Small intestine (tissue), 7 donors: ENCODE measurements at regions not wholly inside any gene's neighbourhood (a gene's known extent, or its start where the extent isn't known, plus 50 kb on each side); places are given as distances from the start of the nearest gene placed in this dataset.

Experiments used
- DNase-seq, 2 donors: peaks; one replicate each; pipeline versions ENCODE4 v3.0.0 to v3.0.0-alpha.2; 2013
- FAIRE-seq: peaks from 2 replicates; lab custom pipeline; 2012; peaks lifted over from hg19 to GRCh38; lab: Jason Lieb, UNC
- H3K27ac ChIP-seq, 3 donors: one replicate each; pipeline ENCODE4 v1.5.1; 2013; ENCODE audit warnings: low read length in 2 of 3, mild to moderate bottlenecking in 2 of 3, control low read depth in 1 of 3, inconsistent platforms in 1 of 3, low read depth in 1 of 3, moderate library complexity in 1 of 3
- H3K27me3 ChIP-seq, 3 donors: one replicate each; pipeline ENCODE4 v1.6.1; 2013; ENCODE audit warnings: low read length in 3 of 3, inconsistent platforms in 1 of 3; ENCODE audit not compliant: control insufficient read depth in 3 of 3, insufficient read depth in 3 of 3
- H3K36me3 ChIP-seq, 3 donors: one replicate each; pipeline ENCODE4 v1.6.1; 2013; ENCODE audit warnings: low read length in 3 of 3, inconsistent platforms in 1 of 3, low read depth in 1 of 3, mild to moderate bottlenecking in 1 of 3, moderate library complexity in 1 of 3; ENCODE audit not compliant: control insufficient read depth in 3 of 3, insufficient read depth in 2 of 3
- H3K4me1 ChIP-seq, 3 donors: one replicate each; pipeline ENCODE4 v1.6.1; 2013; ENCODE audit warnings: low read length in 2 of 3, inconsistent platforms in 1 of 3, low read depth in 1 of 3, mild to moderate bottlenecking in 1 of 3, moderate library complexity in 1 of 3; ENCODE audit not compliant: control insufficient read depth in 3 of 3, insufficient read depth in 2 of 3
- H3K4me3 ChIP-seq, 3 donors: one replicate each; pipeline ENCODE4 v1.5.1; 2013; ENCODE audit warnings: low read length in 3 of 3, control low read depth in 1 of 3, inconsistent platforms in 1 of 3, low read depth in 1 of 3, mild to moderate bottlenecking in 1 of 3, moderate library complexity in 1 of 3
- H3K9me3 ChIP-seq, 2 donors: one replicate each; pipeline ENCODE4 v1.6.1; 2013; ENCODE audit warnings: low read depth in 1 of 2, low read length in 1 of 2; ENCODE audit not compliant: control insufficient read depth in 2 of 2, insufficient read depth in 1 of 2
- WGBS, 3 donors: extraction: QIAGEN DNeasy Blood & Tissue Kit; methylation state at CpG; one replicate each; pipeline ENCODE4 v1.1.7; 2013; 5-methylcytosine and 5-hydroxymethylcytosine counted together
- donor health status: healthy with polysubstance abuse.
- donor health status: control.
- donor health status: control.
- donor health status: Bipolar disorder and iron deficiency.
- donor health status: healthy.

GRCh38 chr11:28384418-28384817 lies 276.2 kb downstream of the METTL15 start:
- 68 to 82% (median 70%) methylated on average over 4 of the region's 4 CpGs for WGBS, 3 donors
- no peak overlapping the region for H3K27ac ChIP-seq
- H3K4me1 ChIP-seq, result no peaks in the 10 kb centered on the region
- no peaks in the 10 kb centered on the region for H3K27me3 ChIP-seq
- DNase-seq, result no peak
- H3K4me3 ChIP-seq, result no peak overlapping the region
- no peaks in the 10 kb centered on the region for H3K36me3 ChIP-seq
- H3K9me3 ChIP-seq, result peaks cover 0 to 3% of the 10 kb centered on the region in 2 donors
- FAIRE-seq, result no peak

- peaks cover 0 to 3% of the 10 kb centered on the region in 2 donors for H3K9me3 ChIP-seq
- H3K27ac ChIP-seq, result no peak overlapping the region
- 64 to 70% (median 68%) methylated on average over 1 of the region's 1 CpG for WGBS, 3 donors
- H3K4me3 ChIP-seq, result no peak overlapping the region
- no peaks in the 10 kb centered on the region for H3K36me3 ChIP-seq
- no peaks in the 10 kb centered on the region for H3K27me3 ChIP-seq
- DNase-seq (no peak), FAIRE-seq (no peak)
- H3K4me1 ChIP-seq, result no peaks in the 10 kb centered on the region
These were observed 275.3 kb downstream of the METTL15 start for GRCh38 chr11:28383456-28383855.
